IPS-15b (cell line): ENCODE measurements at regions not wholly inside any gene's neighbourhood (a gene's known extent, or its start where the extent isn't known, plus 50 kb on each side); places are given as distances from the start of the nearest gene placed in this dataset.

Source experiments
- H3K27me3 ChIP-seq: one replicate; pipeline ENCODE4 v1.6.1; 2013; ENCODE audit warnings: low read length; ENCODE audit not compliant: control insufficient read depth, insufficient read depth
- H3K36me3 ChIP-seq: one replicate; pipeline ENCODE4 v1.6.1; 2013; ENCODE audit warnings: low read length; ENCODE audit not compliant: control insufficient read depth, insufficient read depth
- H3K4me1 ChIP-seq: one replicate; pipeline ENCODE4 v1.6.1; 2013; ENCODE audit warnings: mild to moderate bottlenecking, low read length; ENCODE audit not compliant: control insufficient read depth, insufficient read depth
- H3K4me3 ChIP-seq: one replicate; pipeline ENCODE4 v1.5.1; 2013; ENCODE audit warnings: low read depth, low read length
- H3K9ac ChIP-seq: one replicate; pipeline ENCODE4 v1.6.1; 2013; ENCODE audit warnings: low read depth, mild to moderate bottlenecking, low read length
- H3K9me3 ChIP-seq: one replicate; pipeline ENCODE4 v1.6.1; 2013; ENCODE audit warnings: mild to moderate bottlenecking, low read length; ENCODE audit not compliant: control insufficient read depth, insufficient read depth

- H3K27me3 ChIP-seq = no peaks in the 10 kb centered on the region
- no peaks in the 10 kb centered on the region for H3K9me3 ChIP-seq
- peaks cover 17% of the 10 kb centered on the region for H3K4me1 ChIP-seq
- H3K4me3 ChIP-seq = no peak overlapping the region
- H3K36me3 ChIP-seq = no peaks in the 10 kb centered on the region
- no peak overlapping the region for H3K9ac ChIP-seq
Measured at GRCh38 chr12:94771741-94772140, 121.4 kb upstream of the TMCC3 start.

- Histone ChIP-seq H3K9me3 (no peaks in the 10 kb centered on the region), H3K9ac (no peak overlapping the region), H3K4me1 (peaks cover 17% of the 10 kb centered on the region), H3K27me3 (no peaks in the 10 kb centered on the region), H3K4me3 (no peak overlapping the region), H3K36me3 (no peaks in the 10 kb centered on the region)
Measured at GRCh38 chr12:94771199-94771598, 120.8 kb upstream of the TMCC3 start.

- Histone ChIP-seq H3K9ac (no peak overlapping the region), H3K4me1 (peaks cover 17% of the 10 kb centered on the region), H3K9me3 (no peaks in the 10 kb centered on the region), H3K36me3 (no peaks in the 10 kb centered on the region), H3K4me3 (no peak overlapping the region), H3K27me3 (no peaks in the 10 kb centered on the region)
Measured at GRCh38 chr12:94770791-94771190, 120.4 kb upstream of the TMCC3 start.

GRCh38 chr12:94769776-94770759 lies 119.7 kb upstream of the TMCC3 start:
- Histone ChIP-seq H3K4me1 (peaks cover 17% of the 10 kb centered on the region), H3K9me3 (no peaks in the 10 kb centered on the region), H3K4me3 (no peak overlapping the region), H3K36me3 (no peaks in the 10 kb centered on the region), H3K9ac (no peak overlapping the region), H3K27me3 (no peaks in the 10 kb centered on the region)

- no peaks in the 10 kb centered on the region for H3K27me3 ChIP-seq
- H3K4me1 ChIP-seq = peaks cover 17% of the 10 kb centered on the region
- H3K36me3 ChIP-seq = no peaks in the 10 kb centered on the region
- H3K9ac ChIP-seq = no peak overlapping the region
- H3K4me3 ChIP-seq = no peak overlapping the region
- H3K9me3 ChIP-seq = no peaks in the 10 kb centered on the region
Measured at GRCh38 chr12:94769047-94769420, 118.7 kb upstream of the TMCC3 start.

- Histone ChIP-seq H3K4me1 (peaks cover 17% of the 10 kb centered on the region), H3K9ac (no peak overlapping the region), H3K36me3 (no peaks in the 10 kb centered on the region), H3K27me3 (no peaks in the 10 kb centered on the region), H3K4me3 (no peak overlapping the region), H3K9me3 (no peaks in the 10 kb centered on the region)
Measured at GRCh38 chr12:94768398-94769046, 118.2 kb upstream of the TMCC3 start.

- Histone ChIP-seq H3K9ac (no peak overlapping the region), H3K27me3 (no peaks in the 10 kb centered on the region), H3K9me3 (no peaks in the 10 kb centered on the region), H3K4me3 (no peak overlapping the region), H3K4me1 (peaks cover 17% of the 10 kb centered on the region), H3K36me3 (no peaks in the 10 kb centered on the region)
Measured at GRCh38 chr12:94767956-94768355, 117.6 kb upstream of the TMCC3 start.

GRCh38 chr12:94766397-94766796 lies 116.0 kb upstream of the TMCC3 start:
- Histone ChIP-seq H3K9me3 (no peaks in the 10 kb centered on the region), H3K4me1 (peaks cover 17% of the 10 kb centered on the region), H3K4me3 (no peak overlapping the region), H3K36me3 (no peaks in the 10 kb centered on the region), H3K27me3 (no peaks in the 10 kb centered on the region), H3K9ac (no peak overlapping the region)

- H3K9ac ChIP-seq = no peak overlapping the region
- no peaks in the 10 kb centered on the region for H3K36me3 ChIP-seq
- no peak overlapping the region for H3K4me3 ChIP-seq
- no peaks in the 10 kb centered on the region for H3K27me3 ChIP-seq
- H3K4me1 ChIP-seq = no peaks in the 10 kb centered on the region
- H3K9me3 ChIP-seq = no peaks in the 10 kb centered on the region
Measured at GRCh38 chr12:94763462-94763861, 113.1 kb upstream of the TMCC3 start.

- no peaks in the 10 kb centered on the region for H3K27me3 ChIP-seq
- no peaks in the 10 kb centered on the region for H3K4me1 ChIP-seq
- H3K4me3 ChIP-seq = no peak overlapping the region
- no peak overlapping the region for H3K9ac ChIP-seq
- H3K9me3 ChIP-seq = no peaks in the 10 kb centered on the region
- no peaks in the 10 kb centered on the region for H3K36me3 ChIP-seq
Measured at GRCh38 chr12:94762943-94763342, 112.6 kb upstream of the TMCC3 start.

GRCh38 chr12:94762259-94762942 lies 112.0 kb upstream of the TMCC3 start:
- Histone ChIP-seq H3K9ac (no peak overlapping the region), H3K9me3 (no peaks in the 10 kb centered on the region), H3K4me1 (no peaks in the 10 kb centered on the region), H3K4me3 (no peak overlapping the region), H3K36me3 (no peaks in the 10 kb centered on the region), H3K27me3 (no peaks in the 10 kb centered on the region)
